HCT116 (cell line): ENCODE measurements at regions not wholly inside any gene's neighbourhood (a gene's known extent, or its start where the extent isn't known, plus 50 kb on each side); places are given as distances from the start of the nearest gene placed in this dataset.

ENCODE experiments used
- ATAC-seq: fragments of 200-7000 bp; cut with Tn5 transposase; 2 replicates; pipeline ENCODE4 v1.9.1; 2020; ENCODE audit warnings: mild to moderate bottlenecking, moderate library complexity
- BruUV-seq: library from RNA; stranded (reverse); fragments of 400-500 nt; replicated peaks from 2 replicates; lab custom pipeline; 2021; lab: Mats Ljungman, UMichigan
- CTCF ChIA-PET: fragments of 300-600 bp; sonication (Branson Sonifier 250); formaldehyde crosslinking; loops from one replicate; lab custom pipeline; 2021; ENCODE audit warnings: antibody characterized with exemption; lab: Charles Lee
- POLR2A ChIA-PET: fragments of 300-600, 350-600 bp; sonication (Branson Sonifier 250); formaldehyde crosslinking; loops from one replicate; lab custom pipeline; 2021; ENCODE audit warnings: antibody characterized with exemption; lab: Charles Lee
- RAD21 ChIA-PET, 2 experiments: fragments of 300-600 bp; sonication (Branson Sonifier 250); formaldehyde crosslinking; loops; one replicate each; lab custom pipeline; 2023; ENCODE audit warnings: low total read pairs in 2 of 2; ENCODE audit not compliant: uncharacterized antibody in 2 of 2, unreplicated experiment in 2 of 2, low non-redundant PET in 1 of 2; lab: Charles Lee
- DNase-seq: peaks from one replicate; pipeline ENCODE4 v3.0.0-alpha.2; 2010; ENCODE audit warnings: low read depth, low spot score
- H2AFZ ChIP-seq: fragments of 200-600 bp; shearing (Covaris generic), sonication (generic); 2 replicates; pipeline ENCODE4 v1.6.1; 2017; ENCODE audit warnings: low read depth, mixed run types, mixed read lengths, antibody characterized with exemption, low read length; ENCODE audit not compliant: poor library complexity, severe bottlenecking
- H3K27ac ChIP-seq: 2 replicates; pipeline ENCODE4 v1.5.1; 2012; ENCODE audit warnings: low read depth, low read length
- H3K27me3 ChIP-seq: fragments of 200-600 bp; sonication (generic); 2 replicates; pipeline ENCODE4 v1.6.1; 2016; ENCODE audit warnings: mixed run types, low read length, mixed read lengths; ENCODE audit not compliant: insufficient read depth
- H3K36me3 ChIP-seq, 2 experiments: fragments of 200-500 bp in 1 of 2; fragments of 200-600 bp in 1 of 2; sonication (Bioruptor generic) in 1 of 2; sonication (generic) in 1 of 2; 2 replicates each; pipeline versions ENCODE4 v1.5.1 to v1.6.1; 2014 to 2016; ENCODE audit warnings: low read length in 2 of 2, inconsistent platforms in 1 of 2, mixed read lengths in 1 of 2, mixed run types in 1 of 2; ENCODE audit not compliant: insufficient read depth in 2 of 2, control insufficient read depth in 1 of 2
- H3K4me1 ChIP-seq, 2 experiments: fragments of 200-600 bp in 1 of 2; sonication (generic) in 1 of 2; 2 replicates each; pipeline versions ENCODE4 v1.5.1 to v1.6.1; 2012 to 2017; ENCODE audit warnings: low read length in 2 of 2, inconsistent platforms in 1 of 2, mild to moderate bottlenecking in 1 of 2, mixed read lengths in 1 of 2, mixed run types in 1 of 2, moderate library complexity in 1 of 2; ENCODE audit not compliant: insufficient read depth in 2 of 2, control insufficient read depth in 1 of 2
- H3K4me2 ChIP-seq: fragments of 200-600 bp; sonication (generic); 2 replicates; pipeline ENCODE4 v1.6.1; 2017; ENCODE audit warnings: mixed run types, low read length, mixed read lengths
- H3K4me3 ChIP-seq, 2 experiments: fragments of 200-600 bp in 1 of 2; sonication (generic) in 1 of 2; replicated peaks in 1 of 2; 2 replicates each; pipeline ENCODE4 v1.5.1; 2011 to 2016; ENCODE audit warnings: low read length in 2 of 2, control low read depth in 1 of 2, low read depth in 1 of 2, mild to moderate bottlenecking in 1 of 2, mixed read lengths in 1 of 2, mixed run types in 1 of 2
- H3K79me2 ChIP-seq: fragments of 200-600 bp; sonication (generic); 2 replicates; pipeline ENCODE4 v1.6.1; 2017; ENCODE audit warnings: mild to moderate bottlenecking, mixed run types, low read length, moderate library complexity, mixed read lengths; ENCODE audit not compliant: insufficient read depth
- H3K9ac ChIP-seq: fragments of 200-600 bp; sonication (generic); 2 replicates; pipeline ENCODE4 v1.6.1; 2016; ENCODE audit warnings: low read length, mixed read lengths
- H3K9me2 ChIP-seq: fragments of 200-600 bp; sonication (generic), shearing (Covaris generic); 2 replicates; pipeline ENCODE4 v1.6.1; 2017; ENCODE audit warnings: mixed run types, mild to moderate bottlenecking, moderate library complexity; ENCODE audit not compliant: insufficient read depth
- H3K9me3 ChIP-seq, 2 experiments: fragments of 200-500 bp in 1 of 2; fragments of 200-600 bp in 1 of 2; sonication (Bioruptor generic) in 1 of 2; sonication (generic) in 1 of 2; 2 replicates each; pipeline ENCODE4 v1.6.1; 2014 to 2017; ENCODE audit warnings: low read length in 2 of 2, mixed read lengths in 2 of 2, inconsistent platforms in 1 of 2, low read depth in 1 of 2, mild to moderate bottlenecking in 1 of 2, mixed run types in 1 of 2, moderate library complexity in 1 of 2; ENCODE audit not compliant: control insufficient read depth in 1 of 2, insufficient read depth in 1 of 2
- H4K20me1 ChIP-seq: fragments of 200-600 bp; sonication (generic), shearing (Covaris generic); 2 replicates; pipeline ENCODE4 v1.6.1; 2017; ENCODE audit warnings: mixed run types, mild to moderate bottlenecking, moderate library complexity; ENCODE audit not compliant: insufficient read depth
- ATF3 ChIP-seq: IDR thresholded peaks from 2 replicates; pipeline ENCODE4 v1.6.1; 2012
- CEBPB ChIP-seq: IDR thresholded peaks from 2 replicates; pipeline ENCODE4 v1.6.1; 2012; ENCODE audit warnings: low read depth
- CTCF ChIP-seq, 3 experiments: fragments of 200-600 bp in 1 of 3; sonication (generic) in 1 of 3; IDR thresholded peaks in 2 of 3; conservative IDR thresholded peaks in 1 of 3; 2 replicates each; pipeline ENCODE4 v1.5.1; 2012 to 2017; ENCODE audit warnings: low read depth in 2 of 3, low read length in 2 of 3, antibody characterized with exemption in 1 of 3, borderline replicate concordance in 1 of 3, control low read depth in 1 of 3, mild to moderate bottlenecking in 1 of 3, mixed read lengths in 1 of 3, mixed run types in 1 of 3, moderate library complexity in 1 of 3; ENCODE audit not compliant: insufficient read depth in 1 of 3
- ELF1 ChIP-seq: IDR thresholded peaks from 2 replicates; pipeline ENCODE4 v1.6.1; 2012; ENCODE audit warnings: low read depth, borderline replicate concordance
- EZH2 ChIP-seq: fragments of 200-600 bp; sonication (generic); IDR thresholded peaks from 2 replicates; pipeline ENCODE4 v1.6.1; 2017; ENCODE audit warnings: antibody characterized with exemption, mixed run types
- EZH2phosphoT487 ChIP-seq: fragments of 200-600 bp; IDR thresholded peaks from 2 replicates; pipeline ENCODE4 v1.6.1; 2018; ENCODE audit warnings: antibody characterized with exemption, borderline replicate concordance
- JUND ChIP-seq: IDR thresholded peaks from 2 replicates; pipeline ENCODE4 v1.6.1; 2012
- POLR2AphosphoS5 ChIP-seq: IDR thresholded peaks from 2 replicates; pipeline ENCODE4 v1.6.1; 2011; ENCODE audit warnings: mild to moderate bottlenecking, low read depth, low read length, moderate library complexity
- RAD21 ChIP-seq: IDR thresholded peaks from 2 replicates; pipeline ENCODE4 v1.6.1; 2012; ENCODE audit warnings: low read depth, mild to moderate bottlenecking
- SP1 ChIP-seq: IDR thresholded peaks from 2 replicates; pipeline ENCODE4 v1.6.1; 2012; ENCODE audit warnings: low read depth
- SRF ChIP-seq: IDR thresholded peaks from 2 replicates; pipeline ENCODE4 v1.6.1; 2012; ENCODE audit warnings: low read depth
- YY1 ChIP-seq: IDR thresholded peaks from 2 replicates; pipeline ENCODE4 v1.6.1; 2011; ENCODE audit warnings: low read length, low read depth, moderate library complexity, mild to moderate bottlenecking; ENCODE audit not compliant: insufficient replicate concordance; ENCODE audit errors: extremely low read depth
- ZNF274 ChIP-seq: fragments of 200-500 bp; sonication (Bioruptor generic); IDR thresholded peaks from 2 replicates; pipeline ENCODE4 v1.6.1; 2014; ENCODE audit warnings: mild to moderate bottlenecking, low read depth, low read length, inconsistent platforms
- intact Hi-C: fragments of 100-400 bp; cut with micrococcal nuclease; formaldehyde crosslinking; loops from 2 replicates; pipeline ENCODE4 v1.10.0; 2022
- TF ChIP-seq, protein P1 (sequence below): IDR thresholded peaks from 2 replicates; pipeline ENCODE4 v1.6.1; 2012
- TF ChIP-seq, protein P2 (sequence below): IDR thresholded peaks from 2 replicates; pipeline ENCODE4 v1.6.1; 2011; ENCODE audit warnings: mild to moderate bottlenecking, low read length, moderate library complexity; ENCODE audit not compliant: insufficient replicate concordance; ENCODE audit errors: extremely low read depth

- no peak for ATAC-seq
- Histone ChIP-seq H3K79me2 (no peaks in the 10 kb centered on the region), H3K4me1 (no peaks in the 10 kb centered on the region), H4K20me1 (no peaks in the 10 kb centered on the region), H2AFZ (no peak overlapping the region), H3K27ac (no peak overlapping the region), H3K9me3 (no peaks in the 10 kb centered on the region), H3K27me3 (no peaks in the 10 kb centered on the region), H3K4me2 (no peak overlapping the region), H3K36me3 (no peaks in the 10 kb centered on the region), H3K9me2 (no peaks in the 10 kb centered on the region), H3K9ac (no peak overlapping the region), H3K4me3 (no peak overlapping the region)
- RAD21 ChIA-PET, result no interaction called here
- intact Hi-C loops, result no loop called here
- CTCF ChIA-PET, result no interaction called here
- no peak for TF ChIP-seq JUND
- no peak for TF ChIP-seq SP1
- no peak for TF ChIP-seq EZH2phosphoT487
- TF ChIP-seq, protein P1, sequence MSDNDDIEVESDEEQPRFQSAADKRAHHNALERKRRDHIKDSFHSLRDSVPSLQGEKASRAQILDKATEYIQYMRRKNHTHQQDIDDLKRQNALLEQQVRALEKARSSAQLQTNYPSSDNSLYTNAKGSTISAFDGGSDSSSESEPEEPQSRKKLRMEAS, result no peak
- no peak for TF ChIP-seq RAD21
- TF ChIP-seq CTCF (IDR thresholded peaks at IDR 0.05 in 2 of 3, conservative IDR thresholded peaks at IDR 0.05 in 1 of 3; ENCODE audit: borderline replicate concordance in 1 of 3, insufficient read depth in 1 of 3, low read depth in 2 of 3, low read length in 2 of 3), result no peak
- no peak for TF ChIP-seq ELF1
- no peak for TF ChIP-seq ATF3
- TF ChIP-seq CEBPB, result no peak
- TF ChIP-seq, protein P2, sequence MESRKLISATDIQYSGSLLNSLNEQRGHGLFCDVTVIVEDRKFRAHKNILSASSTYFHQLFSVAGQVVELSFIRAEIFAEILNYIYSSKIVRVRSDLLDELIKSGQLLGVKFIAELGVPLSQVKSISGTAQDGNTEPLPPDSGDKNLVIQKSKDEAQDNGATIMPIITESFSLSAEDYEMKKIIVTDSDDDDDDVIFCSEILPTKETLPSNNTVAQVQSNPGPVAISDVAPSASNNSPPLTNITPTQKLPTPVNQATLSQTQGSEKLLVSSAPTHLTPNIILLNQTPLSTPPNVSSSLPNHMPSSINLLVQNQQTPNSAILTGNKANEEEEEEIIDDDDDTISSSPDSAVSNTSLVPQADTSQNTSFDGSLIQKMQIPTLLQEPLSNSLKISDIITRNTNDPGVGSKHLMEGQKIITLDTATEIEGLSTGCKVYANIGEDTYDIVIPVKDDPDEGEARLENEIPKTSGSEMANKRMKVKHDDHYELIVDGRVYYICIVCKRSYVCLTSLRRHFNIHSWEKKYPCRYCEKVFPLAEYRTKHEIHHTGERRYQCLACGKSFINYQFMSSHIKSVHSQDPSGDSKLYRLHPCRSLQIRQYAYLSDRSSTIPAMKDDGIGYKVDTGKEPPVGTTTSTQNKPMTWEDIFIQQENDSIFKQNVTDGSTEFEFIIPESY, result no peak
- TF ChIP-seq ZNF274, result no peak
- no peak for TF ChIP-seq POLR2AphosphoS5
- no peak for TF ChIP-seq YY1
- no peak for TF ChIP-seq EZH2
- TF ChIP-seq SRF, result no peak
- BruUV-seq, result no TSS peak
- POLR2A ChIA-PET, result no interaction called here
- DNase-seq, result no peak
Measured at GRCh38 chr13:47158593-47158992, 261.7 kb upstream of the HTR2A start.
